Endodermal cell (in vitro differentiated cells): ENCODE measurements at regions not wholly inside any gene's neighbourhood (a gene's known extent, or its start where the extent isn't known, plus 50 kb on each side); places are given as distances from the start of the nearest gene placed in this dataset.

Experiments
- DNase-seq: peaks from one replicate; pipeline ENCODE4 v3.0.0-alpha.2; 2017
- H3K27ac ChIP-seq: 2 replicates; pipeline ENCODE4 v1.5.1; 2013; ENCODE audit warnings: mild to moderate bottlenecking, low read depth, low read length, moderate library complexity
- H3K27me3 ChIP-seq: 2 replicates; pipeline ENCODE4 v1.6.1; 2013; ENCODE audit warnings: mild to moderate bottlenecking, low read length, moderate library complexity; ENCODE audit not compliant: insufficient read depth, control insufficient read depth, poor library complexity, severe bottlenecking
- H3K36me3 ChIP-seq: 2 replicates; pipeline ENCODE4 v1.7.0; 2013; ENCODE audit warnings: mild to moderate bottlenecking, low read length, moderate library complexity; ENCODE audit not compliant: control insufficient read depth, insufficient read depth
- H3K4me1 ChIP-seq: one replicate; pipeline ENCODE4 v1.7.0; 2013; ENCODE audit warnings: low read length; ENCODE audit not compliant: control insufficient read depth, insufficient read depth
- H3K4me3 ChIP-seq: 2 replicates; pipeline ENCODE4 v1.5.1; 2013; ENCODE audit warnings: mild to moderate bottlenecking, low read length, moderate library complexity
- H3K9ac ChIP-seq: 2 replicates; pipeline ENCODE4 v1.6.1; 2013; ENCODE audit warnings: mild to moderate bottlenecking, low read length, moderate library complexity; ENCODE audit not compliant: poor library complexity, severe bottlenecking; ENCODE audit errors: extremely low read depth
- H3K9me3 ChIP-seq: 2 replicates; pipeline ENCODE4 v1.6.1; 2013; ENCODE audit warnings: mild to moderate bottlenecking, low read length, moderate library complexity; ENCODE audit not compliant: control insufficient read depth
- H3K27ac Mint-ChIP-seq: 2 replicates; pipeline ENCODE4 v1.8.0; 2020; ENCODE audit warnings: mixed read lengths
- H3K27me3 Mint-ChIP-seq: 2 replicates; pipeline ENCODE4 v1.8.0; 2021; ENCODE audit warnings: mild to moderate bottlenecking, mixed read lengths; ENCODE audit not compliant: insufficient read depth
- H3K36me3 Mint-ChIP-seq: 2 replicates; pipeline ENCODE4 v1.8.0; 2020; ENCODE audit warnings: low read depth, mixed read lengths
- H3K4me1 Mint-ChIP-seq: 2 replicates; pipeline ENCODE4 v1.8.0; 2020; ENCODE audit warnings: mixed read lengths
- H3K4me3 Mint-ChIP-seq: 2 replicates; pipeline ENCODE4 v1.8.0; 2020; ENCODE audit warnings: mild to moderate bottlenecking, moderate library complexity, mixed read lengths
- H3K9me3 Mint-ChIP-seq: 2 replicates; pipeline ENCODE4 v1.8.0; 2020; ENCODE audit warnings: mild to moderate bottlenecking, mixed read lengths
- WGBS, 2 experiments: methylation state at CpG; one replicate each; pipeline versions ENCODE4 v1.1.5 to v1.1.7; 2013; ENCODE audit warnings: missing lambda C conversion rate in 2 of 2, mixed read lengths in 1 of 2; ENCODE audit not compliant: insufficient coverage in 1 of 2, insufficient read length in 1 of 2; 5-methylcytosine and 5-hydroxymethylcytosine counted together
- TF ChIP-seq, protein P1 (sequence below): fragments of 200-600 bp; sonication (generic); conservative IDR thresholded peaks from 2 replicates; pipeline ENCODE4 v1.5.0; 2021; ENCODE audit warnings: antibody characterized with exemption, mild to moderate bottlenecking

DNA sequence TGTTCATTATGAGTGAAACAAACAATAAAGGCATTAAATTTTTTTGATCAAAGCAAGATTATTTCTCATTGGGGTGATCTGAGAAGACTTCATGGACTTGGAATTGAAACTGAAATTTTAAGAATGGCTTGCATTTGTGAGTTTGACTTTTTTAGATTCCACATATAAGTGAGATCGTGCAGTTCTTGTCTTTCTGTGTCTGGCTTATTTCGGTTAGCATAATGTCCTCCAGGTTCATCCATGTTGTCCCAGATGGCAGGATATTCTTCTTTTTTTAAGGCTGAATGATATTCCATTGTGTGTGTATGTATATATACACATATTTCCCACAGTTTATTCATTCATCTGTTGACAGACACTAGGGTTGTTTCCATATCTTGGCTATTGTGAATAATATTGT lies 716.5 kb downstream of the PRELID2 start:
- 86 to 93% methylated on average over 2 of the region's 2 CpGs for WGBS, 2 experiments
- Mint-ChIP-seq H3K27ac (no peak overlapping the region), H3K4me1 (no peaks in the 10 kb centered on the region), H3K4me3 (no peak overlapping the region), H3K27me3 (no peaks in the 10 kb centered on the region), H3K9me3 (no peaks in the 10 kb centered on the region), H3K36me3 (no peaks in the 10 kb centered on the region)
- H3K27ac ChIP-seq, result no peak overlapping the region
- H3K27me3 ChIP-seq, result no peaks in the 10 kb centered on the region
- no peaks in the 10 kb centered on the region for H3K4me1 ChIP-seq
- DNase-seq, result no peak
- H3K4me3 ChIP-seq, result no peak overlapping the region
- no peaks in the 10 kb centered on the region for H3K36me3 ChIP-seq
- H3K9me3 ChIP-seq, result no peaks in the 10 kb centered on the region
- TF ChIP-seq, protein P1, sequence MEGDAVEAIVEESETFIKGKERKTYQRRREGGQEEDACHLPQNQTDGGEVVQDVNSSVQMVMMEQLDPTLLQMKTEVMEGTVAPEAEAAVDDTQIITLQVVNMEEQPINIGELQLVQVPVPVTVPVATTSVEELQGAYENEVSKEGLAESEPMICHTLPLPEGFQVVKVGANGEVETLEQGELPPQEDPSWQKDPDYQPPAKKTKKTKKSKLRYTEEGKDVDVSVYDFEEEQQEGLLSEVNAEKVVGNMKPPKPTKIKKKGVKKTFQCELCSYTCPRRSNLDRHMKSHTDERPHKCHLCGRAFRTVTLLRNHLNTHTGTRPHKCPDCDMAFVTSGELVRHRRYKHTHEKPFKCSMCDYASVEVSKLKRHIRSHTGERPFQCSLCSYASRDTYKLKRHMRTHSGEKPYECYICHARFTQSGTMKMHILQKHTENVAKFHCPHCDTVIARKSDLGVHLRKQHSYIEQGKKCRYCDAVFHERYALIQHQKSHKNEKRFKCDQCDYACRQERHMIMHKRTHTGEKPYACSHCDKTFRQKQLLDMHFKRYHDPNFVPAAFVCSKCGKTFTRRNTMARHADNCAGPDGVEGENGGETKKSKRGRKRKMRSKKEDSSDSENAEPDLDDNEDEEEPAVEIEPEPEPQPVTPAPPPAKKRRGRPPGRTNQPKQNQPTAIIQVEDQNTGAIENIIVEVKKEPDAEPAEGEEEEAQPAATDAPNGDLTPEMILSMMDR, result no peak
- H3K9ac ChIP-seq, result no peak overlapping the region

DNA sequence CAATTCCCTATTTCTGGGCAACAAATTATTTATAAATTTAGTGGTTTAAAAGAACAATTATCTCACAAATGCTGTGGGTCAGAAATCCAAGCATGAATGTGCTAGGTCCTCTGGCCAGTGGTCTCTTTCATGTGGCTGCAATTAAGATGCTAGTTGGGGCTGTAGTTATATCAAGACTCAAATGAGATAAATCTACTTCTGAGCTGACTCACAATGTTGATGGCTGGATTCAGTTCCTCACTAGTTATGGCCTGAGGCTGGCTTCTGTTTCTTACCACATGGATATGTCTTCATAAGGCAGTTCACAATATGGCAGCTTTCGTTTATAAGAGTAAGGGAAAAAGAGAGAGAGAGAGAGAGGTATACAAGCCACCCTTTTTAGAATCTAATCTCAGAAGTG lies 717.0 kb downstream of the PRELID2 start:
- 100% methylated on average over 1 of the region's 1 CpG for WGBS, 2 experiments
- H3K27ac ChIP-seq, result no peak overlapping the region
- TF ChIP-seq, protein P1, result no peak
- no peak overlapping the region for H3K27ac Mint-ChIP-seq
- H3K36me3 ChIP-seq, result no peaks in the 10 kb centered on the region
- no peaks in the 10 kb centered on the region for H3K36me3 Mint-ChIP-seq
- no peak for DNase-seq
- H3K4me1 Mint-ChIP-seq, result peaks cover 4% of the 10 kb centered on the region
- H3K9me3 Mint-ChIP-seq, result no peaks in the 10 kb centered on the region
- no peaks in the 10 kb centered on the region for H3K4me1 ChIP-seq
- H3K27me3 ChIP-seq, result no peaks in the 10 kb centered on the region
- no peak overlapping the region for H3K4me3 ChIP-seq
- no peak overlapping the region for H3K9ac ChIP-seq
- no peaks in the 10 kb centered on the region for H3K27me3 Mint-ChIP-seq
- no peak overlapping the region for H3K4me3 Mint-ChIP-seq
- no peaks in the 10 kb centered on the region for H3K9me3 ChIP-seq

DNA sequence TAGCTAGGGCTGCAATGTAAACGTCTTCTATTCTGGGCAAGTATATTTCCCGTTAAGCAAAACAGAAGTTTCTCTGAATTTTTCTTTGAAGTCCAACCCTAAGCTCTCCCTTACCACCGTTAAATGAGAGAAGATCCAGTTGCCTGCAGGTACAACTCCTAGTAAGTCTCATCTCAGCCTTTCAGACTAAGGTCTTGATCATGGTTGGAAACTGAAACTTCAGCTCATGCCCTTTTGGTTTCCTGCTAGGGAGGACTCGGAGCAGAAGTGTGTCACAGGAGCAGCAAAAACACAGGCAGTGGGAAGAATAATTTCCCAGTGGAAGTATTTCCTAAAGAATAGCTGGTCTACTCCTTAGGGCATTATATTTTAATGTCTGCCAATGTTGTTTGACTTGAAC lies 717.9 kb downstream of the PRELID2 start:
- H3K27ac ChIP-seq, result no peak overlapping the region
- TF ChIP-seq, protein P1, result no peak
- Mint-ChIP-seq H3K4me1 (peaks cover 11% of the 10 kb centered on the region), H3K27me3 (no peaks in the 10 kb centered on the region), H3K27ac (no peak overlapping the region), H3K36me3 (no peaks in the 10 kb centered on the region), H3K4me3 (no peak overlapping the region), H3K9me3 (no peaks in the 10 kb centered on the region)
- DNase-seq, result no peak
- H3K9ac ChIP-seq, result no peak overlapping the region
- no peak overlapping the region for H3K4me3 ChIP-seq
- H3K36me3 ChIP-seq, result no peaks in the 10 kb centered on the region
- H3K27me3 ChIP-seq, result no peaks in the 10 kb centered on the region
- 91 to 100% methylated on average over 3 to 4 of the region's 4 CpGs for WGBS, 2 experiments
- H3K9me3 ChIP-seq, result no peaks in the 10 kb centered on the region
- H3K4me1 ChIP-seq, result no peaks in the 10 kb centered on the region
